ENCODE measurements at regions not wholly inside any gene's neighbourhood (a gene's known extent, or its start where the extent isn't known, plus 50 kb on each side); places are given as distances from the start of the nearest gene placed in this dataset.
"Not testable (repeated sequence)": the region's sequence is repeated elsewhere in the genome, so short reads cannot be mapped to it uniquely, and the experiment has no call there.

- H3K36me3 ChIP-seq (ENCODE audit: control insufficient read depth, insufficient read depth, low read length); DNase-seq (ENCODE audit: extremely low read depth, insufficient read length); H3K4me3 ChIP-seq (replicated peaks; ENCODE audit: low read depth, low read length); H3K27me3 ChIP-seq (replicated peaks; ENCODE audit: control insufficient read depth, insufficient read depth, low read length): not testable (repeated sequence)
- peak; percentile 6 for TF ChIP-seq CTCF (IDR thresholded peaks at IDR 0.05; ENCODE audit: insufficient read depth, low read length, poor library complexity, severe bottlenecking)
Observed at GRCh38 chr21:28051649-28052048, 941.0 kb downstream of the LTN1 start.

GRCh38 chr21:28035692-28036091, 957.0 kb downstream of the LTN1 start:
- not testable (repeated sequence) for DNase-seq (ENCODE audit: extremely low read depth, insufficient read length); H3K36me3 ChIP-seq (ENCODE audit: control insufficient read depth, insufficient read depth, low read length); H3K27me3 ChIP-seq (replicated peaks; ENCODE audit: control insufficient read depth, insufficient read depth, low read length); H3K4me3 ChIP-seq (replicated peaks; ENCODE audit: low read depth, low read length)

GRCh38 chr21:28034916-28035315, 957.8 kb downstream of the LTN1 start:
- H3K36me3 ChIP-seq (ENCODE audit: control insufficient read depth, insufficient read depth, low read length); H3K4me3 ChIP-seq (replicated peaks; ENCODE audit: low read depth, low read length); DNase-seq (ENCODE audit: extremely low read depth, insufficient read length); H3K27me3 ChIP-seq (replicated peaks; ENCODE audit: control insufficient read depth, insufficient read depth, low read length): not testable (repeated sequence)

GRCh38 chr21:28034334-28034733, 958.3 kb downstream of the LTN1 start:
- DNase-seq (ENCODE audit: extremely low read depth, insufficient read length); H3K4me3 ChIP-seq (replicated peaks; ENCODE audit: low read depth, low read length); H3K27me3 ChIP-seq (replicated peaks; ENCODE audit: control insufficient read depth, insufficient read depth, low read length); H3K36me3 ChIP-seq (ENCODE audit: control insufficient read depth, insufficient read depth, low read length): not testable (repeated sequence)

- H3K4me3 ChIP-seq (replicated peaks; ENCODE audit: low read depth, low read length); H3K36me3 ChIP-seq (ENCODE audit: control insufficient read depth, insufficient read depth, low read length); H3K27me3 ChIP-seq (replicated peaks; ENCODE audit: control insufficient read depth, insufficient read depth, low read length); DNase-seq (ENCODE audit: extremely low read depth, insufficient read length): not testable (repeated sequence)
Observed at GRCh38 chr21:28032652-28033051, 960.0 kb downstream of the LTN1 start.

GRCh38 chr21:28031066-28031465, 961.6 kb downstream of the LTN1 start:
- H3K27me3 ChIP-seq (replicated peaks; ENCODE audit: control insufficient read depth, insufficient read depth, low read length); DNase-seq (ENCODE audit: extremely low read depth, insufficient read length); H3K36me3 ChIP-seq (ENCODE audit: control insufficient read depth, insufficient read depth, low read length); H3K4me3 ChIP-seq (replicated peaks; ENCODE audit: low read depth, low read length): not testable (repeated sequence)

GRCh38 chr21:28025111-28025510, 967.6 kb downstream of the LTN1 start:
- Histone ChIP-seq H3K36me3 (ENCODE audit: control insufficient read depth, insufficient read depth, low read length) (no peaks in the 10 kb centered on the region), H3K4me3 (replicated peaks; ENCODE audit: low read depth, low read length) (no peak overlapping the region), H3K27me3 (replicated peaks; ENCODE audit: control insufficient read depth, insufficient read depth, low read length) (no peaks in the 10 kb centered on the region)
- TF ChIP-seq CTCF (IDR thresholded peaks at IDR 0.05; ENCODE audit: insufficient read depth, low read length, poor library complexity, severe bottlenecking), result no peak
- DNase-seq (ENCODE audit: extremely low read depth, insufficient read length), result no peak

GRCh38 chr21:28018741-28019669, 973.7 kb downstream of the LTN1 start:
- TF ChIP-seq CTCF (IDR thresholded peaks at IDR 0.05; ENCODE audit: insufficient read depth, low read length, poor library complexity, severe bottlenecking), result peak; percentile 23
- Histone ChIP-seq H3K4me3 (replicated peaks; ENCODE audit: low read depth, low read length) (no peak overlapping the region), H3K27me3 (replicated peaks; ENCODE audit: control insufficient read depth, insufficient read depth, low read length) (no peaks in the 10 kb centered on the region), H3K36me3 (ENCODE audit: control insufficient read depth, insufficient read depth, low read length) (no peaks in the 10 kb centered on the region)
- DNase-seq (ENCODE audit: extremely low read depth, insufficient read length), result peak; percentile 22
